GM20000 (cell line): ENCODE measurements at regions not wholly inside any gene's neighbourhood (a gene's known extent, or its start where the extent isn't known, plus 50 kb on each side); places are given as distances from the start of the nearest gene placed in this dataset.
"Not testable (repeated sequence)": the region's sequence is repeated elsewhere in the genome, so short reads cannot be mapped to it uniquely, and the experiment has no call there.

Experiments used
- DNase-seq: peaks from one replicate; pipeline ENCODE4 v3.0.0; 2012; ENCODE audit warnings: low spot score
- TF ChIP-seq, protein P1 (sequence below): IDR thresholded peaks from 2 replicates; pipeline ENCODE4 v1.5.1; 2012; ENCODE audit warnings: mild to moderate bottlenecking, control low read depth; ENCODE audit errors: extremely low read depth, missing control alignments

DNA sequence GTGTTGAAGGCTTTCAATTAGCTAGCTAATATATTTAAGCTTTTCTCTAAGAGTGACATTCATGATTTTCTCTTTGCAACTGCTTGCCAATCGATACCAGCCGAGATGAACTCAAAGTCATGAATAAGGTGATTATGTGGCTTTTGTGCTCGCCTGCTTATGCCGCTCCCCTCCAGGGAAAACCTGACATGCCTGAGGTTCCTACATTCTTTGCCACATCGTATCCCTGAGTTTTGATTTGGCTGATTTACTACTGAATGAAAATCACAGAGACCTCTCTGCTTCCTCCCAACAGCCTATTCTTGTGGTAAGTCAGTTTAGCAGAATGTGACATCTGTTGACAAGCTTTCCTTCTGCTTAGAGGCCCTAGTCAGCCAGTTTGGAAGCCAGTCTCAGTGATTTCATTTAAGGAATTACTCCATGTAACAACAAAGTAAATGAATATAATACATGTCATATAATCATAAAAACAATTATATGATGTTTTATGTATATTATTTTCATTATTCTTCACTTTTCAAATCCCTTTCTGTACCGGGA lies 513.4 kb downstream of the CSNK1G3 start:
- no peak for DNase-seq
- TF ChIP-seq, protein P1, sequence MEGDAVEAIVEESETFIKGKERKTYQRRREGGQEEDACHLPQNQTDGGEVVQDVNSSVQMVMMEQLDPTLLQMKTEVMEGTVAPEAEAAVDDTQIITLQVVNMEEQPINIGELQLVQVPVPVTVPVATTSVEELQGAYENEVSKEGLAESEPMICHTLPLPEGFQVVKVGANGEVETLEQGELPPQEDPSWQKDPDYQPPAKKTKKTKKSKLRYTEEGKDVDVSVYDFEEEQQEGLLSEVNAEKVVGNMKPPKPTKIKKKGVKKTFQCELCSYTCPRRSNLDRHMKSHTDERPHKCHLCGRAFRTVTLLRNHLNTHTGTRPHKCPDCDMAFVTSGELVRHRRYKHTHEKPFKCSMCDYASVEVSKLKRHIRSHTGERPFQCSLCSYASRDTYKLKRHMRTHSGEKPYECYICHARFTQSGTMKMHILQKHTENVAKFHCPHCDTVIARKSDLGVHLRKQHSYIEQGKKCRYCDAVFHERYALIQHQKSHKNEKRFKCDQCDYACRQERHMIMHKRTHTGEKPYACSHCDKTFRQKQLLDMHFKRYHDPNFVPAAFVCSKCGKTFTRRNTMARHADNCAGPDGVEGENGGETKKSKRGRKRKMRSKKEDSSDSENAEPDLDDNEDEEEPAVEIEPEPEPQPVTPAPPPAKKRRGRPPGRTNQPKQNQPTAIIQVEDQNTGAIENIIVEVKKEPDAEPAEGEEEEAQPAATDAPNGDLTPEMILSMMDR: no peak

DNA sequence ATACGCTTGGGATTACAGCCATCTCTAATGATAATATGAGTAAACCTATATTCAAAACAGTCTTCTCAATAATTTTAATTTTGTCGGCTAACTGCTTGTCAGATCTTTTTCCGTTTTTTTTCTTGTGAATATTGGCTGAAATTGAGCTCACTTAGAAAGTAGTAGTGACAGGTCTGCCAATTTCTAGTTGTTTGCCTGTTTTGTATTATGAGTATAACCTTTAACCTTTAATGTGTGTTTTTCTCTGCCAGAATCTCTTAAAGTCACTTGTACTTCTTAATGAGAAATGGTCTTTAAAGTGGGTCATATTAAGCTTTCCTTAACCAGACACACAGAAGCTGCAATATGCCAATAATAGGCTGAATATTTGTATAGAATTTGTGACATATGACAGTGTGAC lies 511.0 kb downstream of the CSNK1G3 start:
- TF ChIP-seq, protein P1: no peak
- DNase-seq: no peak

DNA sequence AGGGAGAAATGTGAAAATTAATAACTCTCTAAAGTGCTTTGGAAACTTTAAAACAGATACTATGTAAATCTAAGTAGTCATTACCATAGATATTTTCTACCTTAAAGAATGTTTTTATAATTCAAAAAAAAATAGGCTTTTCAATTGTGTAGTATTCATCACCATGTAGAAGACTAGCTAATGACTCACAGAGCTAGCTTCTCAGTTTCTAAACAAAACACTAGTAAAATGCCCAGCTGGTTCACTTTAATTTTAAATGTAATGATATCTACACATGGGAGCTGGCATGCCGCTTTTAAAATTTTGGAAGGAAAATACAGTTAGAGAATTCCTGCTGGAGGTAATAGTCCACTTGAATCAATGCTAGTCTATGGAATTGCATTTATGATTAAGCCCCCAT lies 509.8 kb downstream of the CSNK1G3 start:
- DNase-seq: no peak
- TF ChIP-seq, protein P1: no peak

DNA sequence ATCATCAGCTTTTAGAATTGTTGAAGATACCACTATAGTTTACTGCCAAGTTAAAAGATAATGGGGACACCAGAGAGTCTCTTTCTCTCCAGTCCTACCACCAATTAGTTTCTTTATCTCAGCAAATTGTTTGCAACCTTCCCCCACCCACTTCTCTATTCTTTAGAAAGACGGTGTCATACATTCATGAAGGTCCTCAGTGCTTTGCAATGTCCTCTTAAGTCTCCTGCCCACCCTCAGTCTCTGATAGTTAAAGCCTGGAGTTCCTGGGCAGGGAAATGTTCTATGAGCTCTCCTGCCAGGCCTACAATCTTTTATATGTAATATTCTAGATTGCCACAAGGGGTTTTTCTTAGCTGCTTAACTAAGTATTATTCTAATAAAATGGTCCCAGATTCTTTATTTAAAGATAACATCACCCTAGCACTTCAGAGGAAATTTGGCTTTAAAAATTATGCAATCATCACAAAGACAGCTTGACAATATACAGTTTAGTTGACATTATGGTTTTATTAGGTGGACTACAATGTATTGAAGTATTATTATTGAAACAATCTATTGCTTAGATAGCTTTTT lies 509.2 kb downstream of the CSNK1G3 start:
- DNase-seq: no peak
- TF ChIP-seq, protein P1: no peak

DNA sequence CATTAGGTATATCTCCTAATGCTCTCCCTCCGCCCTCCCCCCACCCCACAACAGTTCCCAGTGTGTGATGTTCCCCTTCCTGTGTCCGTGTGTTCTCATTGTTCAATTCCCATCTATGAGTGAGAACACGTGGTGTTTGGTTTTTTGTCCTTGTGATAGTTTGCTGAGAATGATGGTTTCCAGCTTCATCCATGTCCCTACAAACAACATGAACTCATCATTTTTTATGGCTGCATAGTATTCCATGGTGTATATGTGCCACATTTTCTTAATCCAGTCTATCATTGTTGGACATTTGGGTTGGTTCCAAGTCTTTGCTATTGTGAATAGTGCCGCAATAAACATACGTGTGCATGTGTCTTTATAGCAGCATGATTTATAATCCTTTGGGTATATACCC lies 505.3 kb downstream of the CSNK1G3 start:
- DNase-seq: not testable (repeated sequence)

DNA sequence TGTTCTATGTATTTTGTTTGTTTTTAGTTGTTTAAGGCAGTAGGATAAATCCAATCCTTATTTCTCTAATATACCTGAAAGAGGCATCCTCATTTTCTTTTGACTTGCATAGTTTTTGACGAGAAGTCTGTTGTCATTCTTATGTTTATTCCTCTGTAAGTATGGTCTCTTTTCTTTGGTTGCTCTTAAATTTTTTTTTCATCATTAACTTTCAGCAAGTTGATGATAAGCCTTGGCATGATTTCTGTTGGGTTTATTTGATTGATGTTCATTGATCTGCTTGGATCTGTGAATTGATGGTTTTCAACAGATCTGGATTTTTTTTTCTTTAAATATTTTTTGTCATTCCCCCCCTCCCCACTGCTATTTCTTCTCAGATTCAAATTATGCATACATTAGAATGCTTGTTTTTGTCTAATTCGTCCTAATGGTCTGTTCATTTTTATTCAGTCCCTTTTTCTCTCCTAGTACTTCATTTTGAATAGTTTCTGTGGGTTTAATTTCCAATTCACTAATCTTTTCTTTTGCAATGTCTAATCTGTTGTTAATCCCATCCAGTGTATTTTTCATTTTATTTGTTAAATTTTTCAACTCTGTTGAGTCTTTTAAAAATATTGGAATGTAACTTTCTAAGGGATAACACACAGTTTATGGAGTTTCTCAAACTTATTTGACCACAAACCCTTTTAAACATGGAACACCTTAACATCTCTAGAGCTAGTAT lies 495.9 kb downstream of the CSNK1G3 start:
- DNase-seq: no peak
- TF ChIP-seq, protein P1: no peak

DNA sequence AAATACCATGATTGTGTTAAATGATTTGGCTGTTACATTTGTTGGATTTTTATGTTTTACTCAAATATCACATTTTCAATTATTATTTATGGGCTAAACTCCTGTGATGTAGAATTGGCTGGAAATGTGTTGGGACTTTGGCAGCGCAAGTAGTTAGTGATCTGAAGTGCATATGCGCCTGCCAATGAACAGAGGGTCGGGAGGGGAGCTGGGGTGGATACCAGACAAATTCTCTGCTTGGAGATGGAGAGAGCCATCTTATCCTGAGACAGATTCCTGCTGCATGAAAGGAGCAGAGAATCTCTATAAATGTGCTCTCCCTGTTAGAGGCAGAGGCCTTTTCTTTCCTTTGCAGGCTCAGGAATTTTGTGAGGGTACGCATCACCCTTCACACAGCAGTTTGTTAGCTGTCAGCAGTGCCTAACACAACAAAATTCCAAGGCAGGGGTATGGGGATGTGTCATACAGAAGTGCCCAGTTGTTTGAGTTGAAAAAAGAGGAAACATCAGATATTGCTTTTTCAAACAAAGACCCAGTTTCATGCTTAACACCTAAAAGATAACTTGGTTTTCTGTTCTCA lies 489.1 kb downstream of the CSNK1G3 start:
- TF ChIP-seq, protein P1: no peak
- DNase-seq: no peak
